ENCODE measurements at regions not wholly inside any gene's neighbourhood (a gene's known extent, or its start where the extent isn't known, plus 50 kb on each side); places are given as distances from the start of the nearest gene placed in this dataset.

GRCh38 chr5:163988566-163988965 is 483.1 kb downstream of the MAT2B start:
- POLR2A ChIA-PET: no interaction called here
- H3K4me1 Mint-ChIP-seq: no peaks in the 10 kb centered on the region

GRCh38 chr5:163993126-163993525 is 487.7 kb downstream of the MAT2B start:
- H3K4me1 Mint-ChIP-seq: no peaks in the 10 kb centered on the region
- H2AFZ ChIP-seq (ENCODE audit: insufficient read depth, low read depth, low read length, poor library complexity, severe bottlenecking): no peak overlapping the region
- H3K4me3 Mint-ChIP-seq: no peak overlapping the region
- no peak for ATAC-seq (ENCODE audit: low read depth)
- POLR2A ChIA-PET: no interaction called here
- H3K9me3 Mint-ChIP-seq (ENCODE audit: insufficient read depth): no peaks in the 10 kb centered on the region
- H3K4me1 ChIP-seq (ENCODE audit: control insufficient read depth in 2 of 2, insufficient read depth in 2 of 2, low read length in 2 of 2): no peaks in the 10 kb centered on the region
- H3K27ac Mint-ChIP-seq: no peak overlapping the region
- no peak overlapping the region for H3K4me3 ChIP-seq (ENCODE audit: control extremely low read depth in 1 of 5, extremely low read depth in 1 of 5, insufficient read depth in 1 of 5, low read depth in 2 of 5, low read length in 4 of 5)
- H3K27ac ChIP-seq (ENCODE audit: low read length in 2 of 2): no peak overlapping the region
- no peaks in the 10 kb centered on the region for H3K36me3 ChIP-seq (replicated peaks in 1 of 2; ENCODE audit: control extremely low read depth in 1 of 2, control insufficient read depth in 1 of 2, extremely low read depth in 1 of 2, insufficient read depth in 2 of 2, low read length in 1 of 2)
- no peaks in the 10 kb centered on the region for H4K20me1 ChIP-seq (ENCODE audit: control insufficient read depth, insufficient read depth, low read length, poor library complexity, severe bottlenecking)
- no peaks in the 10 kb centered on the region for H3K27me3 Mint-ChIP-seq
- CTCF ChIA-PET: interaction anchor here (0.8 to 1.1 kb wide), 2 partner anchors 12 to 20 kb away, joined by 3 to 4 read pairs; no protein-coding TSS in a partner anchor
- no peak for DNase-seq
- no peaks in the 10 kb centered on the region for H3K27me3 ChIP-seq (replicated peaks in 1 of 4; ENCODE audit: control extremely low read depth in 1 of 4, control insufficient read depth in 3 of 4, insufficient read depth in 4 of 4, low read length in 3 of 4)
- no peak overlapping the region for H3K4me2 ChIP-seq (replicated peaks; ENCODE audit: low read depth, low read length, poor library complexity, severe bottlenecking)
- intact Hi-C loops (cut with micrococcal nuclease): no loop called here
- H3K9ac ChIP-seq (ENCODE audit: low read length): no peak overlapping the region
- WGBS (ENCODE audit: insufficient coverage): 62% methylated on average over 2 of the region's 6 CpGs
- H3K9me3 ChIP-seq (ENCODE audit: control extremely low read depth in 1 of 3, control insufficient read depth in 2 of 3, insufficient read depth in 1 of 3, low read length in 2 of 3): no peaks in the 10 kb centered on the region
- no peaks in the 10 kb centered on the region for H3K79me2 ChIP-seq (ENCODE audit: control insufficient read depth, insufficient read depth, low read length)
- TF ChIP-seq CTCF (IDR thresholded peaks at IDR 0.05) (no peak), EZH2 (IDR thresholded peaks at IDR 0.05; ENCODE audit: borderline replicate concordance, insufficient read depth, low read depth, low read length, poor library complexity, severe bottlenecking) (no peak)

More at GRCh38 chr5:163988566-163988965, 483.1 kb downstream of the MAT2B start:
- H3K27ac Mint-ChIP-seq: no peak overlapping the region
- no peak overlapping the region for H3K27ac ChIP-seq (ENCODE audit: low read length in 2 of 2)
- H3K9me3 ChIP-seq (ENCODE audit: control extremely low read depth in 1 of 3, control insufficient read depth in 2 of 3, insufficient read depth in 1 of 3, low read length in 2 of 3): peaks cover 0 to 1% (median 0%) of the 10 kb centered on the region in 3 donors
- H4K20me1 ChIP-seq (ENCODE audit: control insufficient read depth, insufficient read depth, low read length, poor library complexity, severe bottlenecking): no peaks in the 10 kb centered on the region
- peaks cover 2% of the 10 kb centered on the region for H3K9me3 Mint-ChIP-seq (ENCODE audit: insufficient read depth)
- no peak overlapping the region for H3K9ac ChIP-seq (ENCODE audit: low read length)
- no peak for ATAC-seq (ENCODE audit: low read depth)
- no peak overlapping the region for H3K4me3 Mint-ChIP-seq
- no peaks in the 10 kb centered on the region for H3K27me3 Mint-ChIP-seq
- no peaks in the 10 kb centered on the region for H3K4me1 ChIP-seq (ENCODE audit: control insufficient read depth in 2 of 2, insufficient read depth in 2 of 2, low read length in 2 of 2)
- no peak overlapping the region for H2AFZ ChIP-seq (ENCODE audit: insufficient read depth, low read depth, low read length, poor library complexity, severe bottlenecking)
- CTCF ChIA-PET: interaction anchor here (1.1 kb wide), 1 partner anchor 9 kb away, joined by 3 read pairs; no protein-coding TSS in a partner anchor
- TF ChIP-seq CTCF (IDR thresholded peaks at IDR 0.05) (no peak), EZH2 (IDR thresholded peaks at IDR 0.05; ENCODE audit: borderline replicate concordance, insufficient read depth, low read depth, low read length, poor library complexity, severe bottlenecking) (no peak)
- intact Hi-C loops (cut with micrococcal nuclease): no loop called here
- no CpG with 5 or more reads among the region's 4 CpGs for WGBS (ENCODE audit: insufficient coverage)
- H3K79me2 ChIP-seq (ENCODE audit: control insufficient read depth, insufficient read depth, low read length): no peaks in the 10 kb centered on the region
- no peaks in the 10 kb centered on the region for H3K27me3 ChIP-seq (replicated peaks in 1 of 4; ENCODE audit: control extremely low read depth in 1 of 4, control insufficient read depth in 3 of 4, insufficient read depth in 4 of 4, low read length in 3 of 4)
- H3K36me3 ChIP-seq (replicated peaks in 1 of 2; ENCODE audit: control extremely low read depth in 1 of 2, control insufficient read depth in 1 of 2, extremely low read depth in 1 of 2, insufficient read depth in 2 of 2, low read length in 1 of 2): no peaks in the 10 kb centered on the region
- DNase-seq: no peak
- H3K4me2 ChIP-seq (replicated peaks; ENCODE audit: low read depth, low read length, poor library complexity, severe bottlenecking): no peak overlapping the region
- H3K4me3 ChIP-seq (ENCODE audit: control extremely low read depth in 1 of 5, extremely low read depth in 1 of 5, insufficient read depth in 1 of 5, low read depth in 2 of 5, low read length in 4 of 5): no peak overlapping the region
